ENCODE measurements at regions not wholly inside any gene's neighbourhood (a gene's known extent, or its start where the extent isn't known, plus 50 kb on each side); places are given as distances from the start of the nearest gene placed in this dataset.
A peak's percentile ranks its signal among the peaks of the same experiment; 100 is the strongest.

DNA sequence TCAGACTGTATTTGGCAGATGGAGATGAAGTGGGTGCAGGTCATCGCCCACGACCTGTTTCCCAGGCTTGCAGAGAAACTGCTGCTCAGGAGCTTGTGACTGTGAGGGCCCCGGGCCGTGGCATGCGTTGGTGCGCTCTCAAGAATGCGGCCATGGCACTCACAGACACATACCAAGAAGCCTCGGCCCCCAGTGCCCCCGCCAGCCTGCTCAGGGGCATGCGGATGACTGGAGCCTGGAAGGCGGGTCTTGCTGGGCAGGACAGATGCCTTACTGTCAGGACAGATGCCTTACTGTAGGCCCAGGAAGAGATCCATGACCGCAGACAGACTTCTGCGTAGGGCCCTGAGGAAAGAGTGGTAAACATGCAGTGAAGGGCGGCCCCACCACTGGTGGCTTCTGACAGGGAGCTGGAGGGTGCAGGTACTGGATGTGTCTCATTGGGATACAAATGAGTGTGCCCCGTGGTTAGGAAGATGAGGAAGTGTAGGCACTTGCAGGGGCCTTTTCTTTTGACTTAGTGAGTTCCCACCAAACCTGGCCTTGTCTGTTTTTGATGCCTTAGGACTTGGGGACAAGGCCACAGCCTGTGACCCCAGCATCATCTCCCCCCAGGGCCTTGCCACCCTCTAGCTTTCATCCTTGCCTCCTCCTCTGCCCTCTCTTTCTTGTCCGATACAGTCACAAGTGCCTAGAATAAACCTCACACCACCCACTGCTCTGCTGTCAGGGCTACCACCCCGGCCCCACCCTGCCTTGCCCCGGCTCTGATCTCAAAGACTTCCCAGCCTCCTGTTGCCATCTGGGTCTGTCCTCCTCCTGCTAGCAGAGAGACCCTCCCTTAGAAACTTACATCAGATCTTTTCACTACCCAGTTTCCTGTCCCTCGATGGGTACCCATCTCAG, 68.8 kb upstream of the ABL1 start:
- no peak for TF ChIP-seq POLR2A (IDR thresholded peaks at IDR 0.05; ENCODE audit: low read depth, low read length)
- TF ChIP-seq POU2F2 (IDR thresholded peaks at IDR 0.05; ENCODE audit: low read depth, low read length), result no peak
- TF ChIP-seq SPI1 (IDR thresholded peaks at IDR 0.05; ENCODE audit: low read depth, low read length), result peak; percentile 42
